Mesendoderm (in vitro differentiated cells): ENCODE measurements at regions not wholly inside any gene's neighbourhood (a gene's known extent, or its start where the extent isn't known, plus 50 kb on each side); places are given as distances from the start of the nearest gene placed in this dataset.
"Not testable (repeated sequence)": the region's sequence is repeated elsewhere in the genome, so short reads cannot be mapped to it uniquely, and the experiment has no call there.

ENCODE experiments used
- DNase-seq: peaks from one replicate; pipeline ENCODE4 v3.0.0; 2013
- H2AK5ac ChIP-seq: 2 replicates; pipeline ENCODE4 v1.6.1; 2013; ENCODE audit warnings: low read length, inconsistent platforms
- H2BK120ac ChIP-seq: 2 replicates; pipeline ENCODE4 v1.6.1; 2013; ENCODE audit warnings: low read depth, mild to moderate bottlenecking, low read length, moderate library complexity, mixed read lengths
- H2BK15ac ChIP-seq: replicated peaks from 2 replicates; pipeline ENCODE4 v1.6.1; 2013; ENCODE audit warnings: low read depth, mild to moderate bottlenecking, moderate library complexity
- H2BK5ac ChIP-seq: 2 replicates; pipeline ENCODE4 v1.6.1; 2013; ENCODE audit warnings: low read length, inconsistent platforms
- H3K18ac ChIP-seq: 2 replicates; pipeline ENCODE4 v1.6.1; 2013; ENCODE audit warnings: mild to moderate bottlenecking, low read length, mixed read lengths
- H3K23ac ChIP-seq: one replicate; pipeline ENCODE4 v1.6.1; 2013; ENCODE audit warnings: low read length
- H3K27ac ChIP-seq: 2 replicates; pipeline ENCODE4 v1.5.1; 2013; ENCODE audit warnings: low read depth, mild to moderate bottlenecking, inconsistent platforms, low read length, moderate library complexity
- H3K27me3 ChIP-seq: 2 replicates; pipeline ENCODE4 v1.6.1; 2013; ENCODE audit warnings: low read length, control low read depth, mild to moderate bottlenecking, inconsistent platforms; ENCODE audit not compliant: insufficient read depth, poor library complexity
- H3K36me3 ChIP-seq: 2 replicates; pipeline ENCODE4 v1.6.1; 2013; ENCODE audit warnings: low read length, inconsistent platforms; ENCODE audit not compliant: control insufficient read depth, insufficient read depth
- H3K4ac ChIP-seq: one replicate; pipeline ENCODE4 v1.6.1; 2013; ENCODE audit warnings: low read depth, mild to moderate bottlenecking, low read length, moderate library complexity
- H3K4me1 ChIP-seq: 2 replicates; pipeline ENCODE4 v1.6.1; 2013; ENCODE audit warnings: low read depth, low read length, inconsistent platforms; ENCODE audit not compliant: control insufficient read depth
- H3K4me2 ChIP-seq: 2 replicates; pipeline ENCODE4 v1.6.1; 2013; ENCODE audit warnings: low read length
- H3K4me3 ChIP-seq: 2 replicates; pipeline ENCODE4 v1.5.1; 2013; ENCODE audit warnings: mild to moderate bottlenecking, low read length
- H3K56ac ChIP-seq: one replicate; pipeline ENCODE4 v1.6.1; 2013; ENCODE audit warnings: low read length
- H3K79me1 ChIP-seq: 2 replicates; pipeline ENCODE4 v1.6.1; 2013; ENCODE audit warnings: low read length, inconsistent platforms
- H3K79me2 ChIP-seq: 2 replicates; pipeline ENCODE4 v1.6.1; 2013; ENCODE audit warnings: mild to moderate bottlenecking, low read length; ENCODE audit not compliant: control insufficient read depth, insufficient read depth
- H3K9ac ChIP-seq: 2 replicates; pipeline ENCODE4 v1.6.1; 2013; ENCODE audit warnings: low read length, inconsistent platforms
- H4K5ac ChIP-seq: one replicate; pipeline ENCODE4 v1.6.1; 2013; ENCODE audit warnings: low read length
- H4K8ac ChIP-seq: one replicate; pipeline ENCODE4 v1.6.1; 2013; ENCODE audit warnings: low read depth, mild to moderate bottlenecking, control low read depth, low read length, moderate library complexity
- WGBS: extraction: QIAGEN DNeasy Blood & Tissue Kit; methylation state at CpG from one replicate; pipeline ENCODE4 v1.1.7; 2013; ENCODE audit warnings: low lambda C conversion rate, missing lambda C conversion rate; ENCODE audit not compliant: insufficient coverage; ENCODE audit errors: extremely low coverage; 5-methylcytosine and 5-hydroxymethylcytosine counted together

DNA sequence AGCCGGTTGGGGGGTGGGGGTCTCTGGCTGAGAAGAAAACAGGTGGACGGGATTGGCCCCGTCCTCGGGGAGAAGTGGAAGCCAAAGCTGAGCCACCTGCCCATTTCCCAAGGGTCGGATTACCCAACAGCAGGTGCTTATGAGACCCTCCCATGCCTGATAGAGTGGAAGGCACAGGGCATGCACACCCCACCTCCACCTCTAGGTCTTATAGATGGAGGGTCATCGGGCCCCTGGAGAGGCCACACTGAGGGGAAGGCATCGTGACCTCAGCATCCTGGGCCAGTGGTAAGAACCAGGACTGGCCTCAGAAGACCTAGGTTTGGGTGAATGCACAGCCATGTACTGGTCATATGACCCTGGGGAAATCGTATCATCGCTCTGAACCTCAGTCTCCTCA, 85.9 kb downstream of the BUD13 start:
- Histone ChIP-seq H3K4me3 (no peak overlapping the region), H3K27ac (no peak overlapping the region), H2BK120ac (no peak overlapping the region), H3K79me1 (no peaks in the 10 kb centered on the region), H3K36me3 (no peaks in the 10 kb centered on the region), H2AK5ac (no peak overlapping the region), H3K79me2 (no peaks in the 10 kb centered on the region), H3K18ac (no peak overlapping the region), H3K23ac (no peak overlapping the region), H4K8ac (no peak overlapping the region), H3K4ac (no peak overlapping the region), H3K56ac (no peak overlapping the region), H3K4me2 (no peak overlapping the region), H2BK15ac (no peak overlapping the region), H3K4me1 (peaks cover 13% of the 10 kb centered on the region), H4K5ac (no peak overlapping the region), H2BK5ac (no peak overlapping the region), H3K9ac (no peak overlapping the region), H3K27me3 (no peaks in the 10 kb centered on the region)
- DNase-seq: no peak
- WGBS: no CpG with 5 or more reads among the region's 9 CpGs

DNA sequence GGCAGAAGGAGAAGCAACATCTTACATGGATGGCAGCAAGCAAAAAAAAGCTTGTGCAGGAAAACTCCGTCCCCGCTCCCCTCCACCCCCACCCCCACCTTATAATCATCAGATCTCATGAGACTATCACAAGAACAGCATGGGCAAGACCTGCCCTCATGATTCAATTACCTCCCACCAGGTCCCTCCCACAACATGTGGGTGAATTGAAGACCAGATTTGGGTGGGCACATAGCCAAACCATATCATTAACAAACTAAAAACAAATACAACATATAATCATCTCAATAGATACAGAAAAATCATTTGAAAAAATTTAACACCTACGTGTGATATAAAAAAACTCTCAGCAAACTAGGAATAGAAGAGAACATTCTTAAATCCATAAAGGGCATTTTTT, 88.8 kb downstream of the BUD13 start:
- H3K9ac ChIP-seq: no peak overlapping the region
- no peaks in the 10 kb centered on the region for H3K27me3 ChIP-seq
- no peak overlapping the region for H4K8ac ChIP-seq
- H3K4me2 ChIP-seq: no peak overlapping the region
- peaks cover 13% of the 10 kb centered on the region for H3K4me1 ChIP-seq
- H3K4me3 ChIP-seq: no peak overlapping the region
- no peak overlapping the region for H3K18ac ChIP-seq
- no peak overlapping the region for H2AK5ac ChIP-seq
- H3K56ac ChIP-seq: no peak overlapping the region
- no CpG with 5 or more reads among the region's 3 CpGs for WGBS
- no peak for DNase-seq
- no peak overlapping the region for H3K23ac ChIP-seq
- H3K27ac ChIP-seq: no peak overlapping the region
- H2BK120ac ChIP-seq: no peak overlapping the region
- no peak overlapping the region for H3K4ac ChIP-seq
- no peaks in the 10 kb centered on the region for H3K36me3 ChIP-seq
- H3K79me2 ChIP-seq: no peaks in the 10 kb centered on the region
- no peak overlapping the region for H2BK5ac ChIP-seq
- no peak overlapping the region for H2BK15ac ChIP-seq
- no peak overlapping the region for H4K5ac ChIP-seq
- H3K79me1 ChIP-seq: no peaks in the 10 kb centered on the region

DNA sequence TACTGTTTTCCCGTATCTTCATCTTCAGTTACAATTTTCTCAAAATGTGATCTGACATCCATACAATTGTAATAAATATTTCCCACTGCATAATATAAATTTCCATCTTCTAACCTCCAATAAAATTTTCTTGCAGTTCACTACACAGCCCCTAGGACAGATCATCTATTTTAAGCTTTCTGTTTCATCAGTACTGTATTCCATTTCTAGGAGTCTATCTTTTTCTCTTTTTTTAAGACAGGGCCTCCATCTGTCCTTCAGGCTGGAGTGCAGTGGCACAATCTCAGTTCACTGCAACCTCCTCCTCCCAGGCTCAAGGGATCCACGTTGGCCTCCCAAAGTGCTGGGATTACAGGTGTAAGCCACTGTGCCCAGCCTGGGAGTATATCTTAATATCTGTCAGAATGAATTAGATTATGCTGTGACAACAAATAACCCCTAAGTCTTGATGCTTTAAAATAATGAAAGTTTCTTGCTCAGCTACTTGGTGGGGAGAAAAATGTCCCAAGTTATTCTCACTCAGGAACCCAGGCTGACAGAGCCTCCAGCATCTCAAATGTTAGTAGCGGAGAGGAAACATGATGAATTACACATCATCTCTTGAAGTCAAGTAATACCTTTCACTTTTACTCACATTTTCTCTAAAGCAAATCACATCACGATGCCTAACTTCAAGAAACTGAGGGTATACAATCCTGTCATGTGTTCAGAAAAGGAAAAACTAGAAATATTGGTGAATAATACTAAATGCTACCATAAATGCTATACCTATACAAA, 92.2 kb downstream of the BUD13 start:
- Histone ChIP-seq H3K4ac (no peak overlapping the region), H2BK15ac (no peak overlapping the region), H3K36me3 (no peaks in the 10 kb centered on the region), H3K79me2 (no peaks in the 10 kb centered on the region), H3K23ac (no peak overlapping the region), H4K5ac (no peak overlapping the region), H3K27me3 (no peaks in the 10 kb centered on the region), H3K9ac (no peak overlapping the region), H3K4me2 (no peak overlapping the region), H3K79me1 (no peaks in the 10 kb centered on the region), H2BK120ac (no peak overlapping the region), H2AK5ac (no peak overlapping the region), H4K8ac (no peak overlapping the region), H3K18ac (no peak overlapping the region), H2BK5ac (no peak overlapping the region), H3K4me1 (no peaks in the 10 kb centered on the region), H3K27ac (no peak overlapping the region), H3K4me3 (no peak overlapping the region), H3K56ac (no peak overlapping the region)
- DNase-seq: no peak
- WGBS: no CpG with 5 or more reads among the region's 4 CpGs

DNA sequence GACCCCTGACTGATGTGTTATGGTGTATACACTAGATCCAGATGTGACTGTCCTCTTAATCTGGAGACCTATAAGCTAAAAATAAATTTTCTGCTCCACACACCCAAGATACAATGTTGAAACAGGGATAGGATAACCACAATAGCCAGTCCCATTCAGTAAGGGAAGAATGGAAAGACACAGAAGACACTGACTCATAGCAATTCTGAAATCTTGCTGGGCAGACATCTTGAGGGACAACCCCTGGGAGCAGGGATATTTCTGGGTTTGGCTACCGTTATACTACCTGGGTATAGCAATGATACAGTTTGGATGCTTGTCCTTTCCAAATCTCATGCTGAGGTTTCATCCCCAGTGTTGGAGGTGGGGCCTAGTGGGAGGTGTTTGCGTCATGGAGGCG, 93.9 kb downstream of the BUD13 start:
- Histone ChIP-seq H3K79me2 (no peaks in the 10 kb centered on the region), H3K18ac (no peak overlapping the region), H4K5ac (no peak overlapping the region), H3K4me1 (no peaks in the 10 kb centered on the region), H3K4me2 (no peak overlapping the region), H3K27me3 (no peaks in the 10 kb centered on the region), H3K4me3 (no peak overlapping the region), H3K79me1 (no peaks in the 10 kb centered on the region), H2AK5ac (no peak overlapping the region), H2BK5ac (no peak overlapping the region), H4K8ac (no peak overlapping the region), H2BK15ac (no peak overlapping the region), H3K36me3 (no peaks in the 10 kb centered on the region), H3K23ac (no peak overlapping the region), H3K27ac (no peak overlapping the region), H2BK120ac (no peak overlapping the region), H3K4ac (no peak overlapping the region), H3K56ac (no peak overlapping the region), H3K9ac (no peak overlapping the region)
- WGBS: no CpG with 5 or more reads among the region's 3 CpGs
- no peak for DNase-seq

DNA sequence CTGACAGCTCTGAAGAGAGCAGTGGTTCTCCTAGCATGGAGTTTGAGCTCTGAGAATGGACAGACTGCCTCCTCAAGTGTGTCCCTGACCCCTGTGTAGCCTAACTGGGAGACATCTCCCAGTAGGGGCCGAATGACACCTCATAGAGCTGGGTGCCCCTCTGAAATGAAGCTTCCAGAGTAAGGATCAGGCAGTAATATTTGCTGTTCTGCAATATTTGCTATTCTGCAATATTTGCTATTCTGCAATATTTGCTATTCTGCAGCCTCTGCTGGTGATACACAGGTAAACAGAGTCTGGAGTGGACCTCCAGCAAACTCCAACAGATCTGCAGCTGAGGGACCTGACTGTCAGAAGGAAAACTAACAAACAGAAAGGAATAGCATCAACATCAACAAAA, 105.5 kb downstream of the BUD13 start:
- H3K79me2 ChIP-seq, H2BK5ac ChIP-seq, H3K56ac ChIP-seq, H3K4me2 ChIP-seq, H4K8ac ChIP-seq, H3K18ac ChIP-seq, H3K27me3 ChIP-seq, H3K23ac ChIP-seq, H3K36me3 ChIP-seq, H3K9ac ChIP-seq, H3K27ac ChIP-seq, H3K79me1 ChIP-seq, H4K5ac ChIP-seq, H3K4me3 ChIP-seq, H3K4me1 ChIP-seq, H3K4ac ChIP-seq, DNase-seq, H2AK5ac ChIP-seq, H2BK120ac ChIP-seq, H2BK15ac ChIP-seq: not testable (repeated sequence)
- no CpG with 5 or more reads among the region's 1 CpG for WGBS

DNA sequence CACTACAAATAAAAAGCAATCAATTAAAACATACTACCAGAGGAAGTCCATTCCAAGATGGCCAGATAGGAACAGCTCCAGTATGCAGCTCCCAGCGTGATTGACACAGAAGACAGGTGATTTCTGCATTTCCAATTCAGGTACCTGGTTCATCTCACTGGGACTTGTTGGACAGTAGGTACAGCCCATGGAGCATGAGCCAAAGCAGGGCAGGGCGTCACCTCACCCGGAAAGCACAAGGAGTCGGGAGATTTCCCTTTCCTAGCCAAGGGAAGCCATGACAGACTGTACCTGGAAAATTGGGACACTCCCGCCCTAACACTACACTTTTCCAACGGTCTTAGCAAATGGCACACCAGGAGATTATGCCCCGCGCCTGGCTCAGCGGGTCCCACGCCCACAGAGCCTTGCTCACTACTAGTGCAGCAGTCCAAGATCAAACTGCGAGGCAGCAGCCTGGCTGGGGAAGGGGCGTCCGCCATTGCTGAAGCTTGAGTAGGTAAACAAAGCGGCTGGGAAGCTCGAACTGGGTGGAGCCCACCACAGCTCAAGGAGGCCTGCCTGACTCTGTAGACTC, 106.0 kb downstream of the BUD13 start:
- H3K23ac ChIP-seq, H2BK5ac ChIP-seq, H3K4me2 ChIP-seq, H4K8ac ChIP-seq, H3K4ac ChIP-seq, H3K9ac ChIP-seq, H3K4me1 ChIP-seq, H3K79me1 ChIP-seq, H3K18ac ChIP-seq, H2BK120ac ChIP-seq, H3K27me3 ChIP-seq, H2BK15ac ChIP-seq, H3K56ac ChIP-seq, H3K4me3 ChIP-seq, H3K36me3 ChIP-seq, H3K79me2 ChIP-seq, H2AK5ac ChIP-seq, H4K5ac ChIP-seq, DNase-seq, H3K27ac ChIP-seq: not testable (repeated sequence)
- no CpG with 5 or more reads among the region's 15 CpGs for WGBS
